ENCODE measurements at regions not wholly inside any gene's neighbourhood (a gene's known extent, or its start where the extent isn't known, plus 50 kb on each side); places are given as distances from the start of the nearest gene placed in this dataset.

GRCh38 chr17:22305356-22306071, 613.2 kb downstream of the KCNJ18 start:
- TF ChIP-seq CTCF (IDR thresholded peaks at IDR 0.05 in 2 of 3, conservative IDR thresholded peaks at IDR 0.05 in 1 of 3; ENCODE audit: borderline replicate concordance in 1 of 3, insufficient read depth in 1 of 3, low read depth in 2 of 3, low read length in 2 of 3) (no peak), MAX (IDR thresholded peaks at IDR 0.05) (no peak), TCF7L2 (IDR thresholded peaks at IDR 0.05; ENCODE audit: borderline replicate concordance, extremely low read depth, insufficient read depth, insufficient read length) (no peak), ELF1 (IDR thresholded peaks at IDR 0.05; ENCODE audit: borderline replicate concordance, low read depth) (no peak), EZH2phosphoT487 (IDR thresholded peaks at IDR 0.05; ENCODE audit: borderline replicate concordance) (no peak), FOSL1 (IDR thresholded peaks at IDR 0.05; ENCODE audit: low read depth) (no peak), CEBPB (IDR thresholded peaks at IDR 0.05; ENCODE audit: low read depth) (no peak), POLR2A (IDR thresholded peaks at IDR 0.05; ENCODE audit: borderline replicate concordance, extremely low read depth, insufficient read depth, insufficient read length) (no peak), ZBTB33 (IDR thresholded peaks at IDR 0.05; ENCODE audit: extremely low read depth, insufficient replicate concordance, low read length) (no peak), EZH2 (IDR thresholded peaks at IDR 0.05) (no peak)

All from HCT116 (cell line).